ENCODE measurements at regions not wholly inside any gene's neighbourhood (a gene's known extent, or its start where the extent isn't known, plus 50 kb on each side); places are given as distances from the start of the nearest gene placed in this dataset.

- TF ChIP-seq POLR2AphosphoS5 (IDR thresholded peaks at IDR 0.05): no peak
- TF ChIP-seq POLR2A (IDR thresholded peaks at IDR 0.05; ENCODE audit: low read depth): no peak
- no peak for TF ChIP-seq CTCF (IDR thresholded peaks at IDR 0.05)
These were observed 445.9 kb upstream of the RGS6 start for GRCh38 chr14:71486279-71486678.

Data from esophagus muscularis mucosa (tissue), 3 donors.